HuH-7.5 (cell line): ENCODE measurements at regions not wholly inside any gene's neighbourhood (a gene's known extent, or its start where the extent isn't known, plus 50 kb on each side); places are given as distances from the start of the nearest gene placed in this dataset.
"Not testable (repeated sequence)": the region's sequence is repeated elsewhere in the genome, so short reads cannot be mapped to it uniquely, and the experiment has no call there.

Experiments used
- DNase-seq: peaks from one replicate; pipeline ENCODE4 v3.0.0; 2011; ENCODE audit warnings: low spot score

- no peak for DNase-seq
Observed at GRCh38 chr4:138796761-138797160, 218.8 kb upstream of the NOCT start.

DNA sequence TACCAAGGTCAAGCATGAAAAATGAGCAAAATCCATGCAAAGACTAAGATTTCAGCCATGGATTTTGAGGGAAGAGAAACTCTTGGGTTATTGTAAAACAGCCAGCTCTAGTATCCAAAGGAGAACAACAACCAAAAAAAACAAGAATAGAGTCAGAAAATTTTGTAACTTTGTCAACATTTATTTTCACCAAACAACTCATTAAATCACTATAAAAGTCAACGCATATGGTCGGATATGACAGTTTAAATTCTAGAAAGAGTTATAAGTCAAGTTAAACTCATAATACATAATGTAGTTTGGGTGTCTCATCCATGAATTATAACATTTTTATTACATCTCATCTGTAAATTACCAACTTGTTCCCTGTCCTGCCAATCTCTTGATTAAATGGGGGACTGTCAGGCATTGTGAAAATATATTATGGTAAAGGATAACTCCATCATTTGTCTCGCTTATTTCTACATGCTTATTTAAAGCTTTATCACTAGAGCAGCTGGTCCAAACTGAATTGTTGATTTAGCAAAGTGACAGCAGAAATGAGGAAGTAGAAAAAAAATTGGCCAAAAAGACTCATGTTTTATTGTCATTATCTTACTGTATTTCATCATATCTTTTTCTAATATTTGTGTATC lies 224.8 kb upstream of the NOCT start:
- no peak for DNase-seq

DNA sequence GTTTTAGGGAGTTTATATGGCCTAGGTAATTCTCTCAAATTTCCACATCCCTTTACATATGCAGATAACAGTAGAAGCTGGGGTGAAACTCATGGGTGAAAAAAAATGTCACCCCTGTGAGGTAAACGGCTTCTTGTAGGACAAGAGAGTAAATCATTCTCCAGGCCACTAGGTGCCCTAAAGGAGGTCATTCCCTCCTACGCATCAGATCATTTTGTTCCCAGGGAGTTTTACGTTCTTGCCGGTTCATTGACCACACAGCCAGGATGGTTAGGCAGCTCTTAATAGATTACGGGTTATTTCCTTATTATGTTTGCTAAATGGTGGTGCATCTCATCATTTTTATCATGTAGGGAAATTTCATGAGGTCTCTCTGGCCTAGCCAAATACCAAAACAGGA lies 225.8 kb upstream of the NOCT start:
- no peak for DNase-seq

- no peak for DNase-seq
Observed at GRCh38 chr4:138788857-138789256, 226.7 kb upstream of the NOCT start.

DNA sequence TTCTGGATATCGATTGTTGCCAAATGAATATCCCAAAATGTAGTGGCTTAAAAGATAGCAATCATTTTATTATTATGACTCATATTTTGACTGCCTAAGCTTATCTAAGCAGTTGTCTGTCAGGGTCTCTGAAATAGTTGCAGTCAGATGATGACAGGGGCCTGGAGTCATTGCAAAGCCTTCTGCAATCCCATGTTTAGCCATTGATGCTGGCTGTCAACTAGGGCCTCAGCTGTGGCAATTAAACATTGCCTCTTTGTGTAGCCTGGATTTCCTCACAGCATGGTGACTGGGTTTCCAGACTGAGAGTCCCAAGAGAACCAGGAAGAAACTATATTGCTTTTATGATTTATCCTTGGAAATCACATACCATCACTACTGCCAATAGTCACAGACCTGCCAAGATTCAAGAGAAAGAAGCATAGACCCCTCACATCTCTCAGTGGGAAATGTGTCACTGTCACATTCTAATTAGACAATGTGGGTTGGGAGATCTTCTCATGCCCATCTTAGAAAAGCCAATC lies 227.3 kb upstream of the NOCT start:
- DNase-seq, result no peak

DNA sequence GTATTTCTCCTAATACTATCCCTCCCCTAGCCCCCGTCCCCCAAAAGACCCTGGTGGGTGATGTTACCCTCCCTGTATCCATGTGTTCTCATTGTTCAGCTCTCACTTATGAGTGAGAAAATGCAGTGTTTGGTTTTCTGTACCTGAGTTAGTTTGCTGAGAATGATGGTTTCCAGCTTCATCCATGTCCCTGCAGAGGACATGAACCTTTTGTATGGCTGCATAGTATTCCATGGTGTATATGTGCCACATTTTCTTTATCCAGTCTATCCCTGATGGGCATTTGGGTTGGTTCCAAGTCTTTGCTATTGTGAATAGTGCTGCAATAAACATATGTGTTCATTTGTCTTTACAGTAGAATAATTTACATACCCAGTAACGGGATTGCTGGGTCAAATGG lies 235.8 kb upstream of the NOCT start:
- DNase-seq, result not testable (repeated sequence)

DNA sequence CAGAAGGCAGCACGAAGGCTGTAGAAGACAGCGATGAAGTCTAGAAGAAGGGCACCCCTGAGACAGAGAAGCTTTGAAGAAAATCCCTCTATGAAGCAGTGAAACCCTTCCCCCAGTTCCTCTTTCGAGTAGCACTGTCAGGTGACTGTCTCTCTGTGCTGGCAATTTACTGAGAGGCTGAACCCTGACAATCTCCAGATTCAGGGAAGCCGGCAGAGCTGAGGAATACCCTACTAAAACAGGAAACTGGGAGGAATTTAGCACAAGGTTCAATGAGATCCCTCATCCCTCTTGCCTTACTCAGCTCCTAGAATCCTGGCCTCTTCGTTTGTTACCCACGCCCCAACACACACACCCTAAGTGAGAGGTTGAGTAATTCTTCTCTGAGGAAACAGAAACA lies 239.7 kb upstream of the NOCT start:
- DNase-seq, result no peak

- no peak for DNase-seq
Observed at GRCh38 chr4:138775489-138775888, 240.1 kb upstream of the NOCT start.

- DNase-seq, result no peak
Observed at GRCh38 chr4:138774940-138775339, 240.6 kb upstream of the NOCT start.

- DNase-seq, result not testable (repeated sequence)
Observed at GRCh38 chr4:138774125-138774524, 241.5 kb upstream of the NOCT start.

GRCh38 chr4:138773321-138773720 lies 242.3 kb upstream of the NOCT start:
- DNase-seq, result no peak

GRCh38 chr4:138772366-138772765 lies 243.2 kb upstream of the NOCT start:
- DNase-seq, result no peak

- no peak for DNase-seq
Observed at GRCh38 chr4:138770818-138771217, 244.8 kb upstream of the NOCT start.

DNA sequence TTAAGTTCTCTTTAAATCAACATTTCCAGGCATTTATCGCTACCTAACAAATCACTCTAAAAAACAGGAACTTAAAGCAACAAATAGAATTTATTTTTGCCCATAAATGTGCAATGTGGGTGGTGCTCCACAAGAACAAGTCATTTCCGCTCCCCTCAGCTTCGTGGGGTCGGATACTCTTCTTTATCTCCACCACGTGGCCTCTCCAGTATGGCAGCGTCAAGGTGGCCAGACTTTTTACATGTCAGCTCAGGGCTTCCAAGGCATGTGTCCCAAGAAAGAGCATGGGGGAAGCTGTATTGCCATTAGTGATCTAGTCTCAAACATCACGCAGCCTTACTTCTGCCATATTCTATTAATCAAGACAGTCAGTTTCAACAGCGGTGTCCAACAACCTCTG lies 249.2 kb upstream of the NOCT start:
- DNase-seq, result no peak

DNA sequence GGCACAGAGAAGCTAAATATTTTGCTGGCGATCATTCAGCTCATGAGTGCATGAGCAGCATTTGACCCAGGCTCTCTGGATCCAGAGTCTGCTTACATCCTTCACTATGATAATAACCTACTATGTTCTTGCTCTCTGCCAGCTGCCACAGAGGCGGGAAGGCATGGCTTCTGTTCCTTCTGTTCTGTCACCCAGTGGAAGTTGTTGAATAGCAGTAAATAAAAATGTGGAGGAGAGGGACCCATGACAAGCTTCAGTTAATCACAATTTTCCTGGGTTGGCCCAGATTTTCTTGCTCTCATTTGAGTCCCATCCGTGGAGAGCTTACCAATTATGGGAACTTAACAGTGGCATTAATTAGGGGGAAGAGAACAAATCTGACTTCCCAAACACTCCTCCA lies 250.1 kb upstream of the NOCT start:
- DNase-seq, result no peak

DNA sequence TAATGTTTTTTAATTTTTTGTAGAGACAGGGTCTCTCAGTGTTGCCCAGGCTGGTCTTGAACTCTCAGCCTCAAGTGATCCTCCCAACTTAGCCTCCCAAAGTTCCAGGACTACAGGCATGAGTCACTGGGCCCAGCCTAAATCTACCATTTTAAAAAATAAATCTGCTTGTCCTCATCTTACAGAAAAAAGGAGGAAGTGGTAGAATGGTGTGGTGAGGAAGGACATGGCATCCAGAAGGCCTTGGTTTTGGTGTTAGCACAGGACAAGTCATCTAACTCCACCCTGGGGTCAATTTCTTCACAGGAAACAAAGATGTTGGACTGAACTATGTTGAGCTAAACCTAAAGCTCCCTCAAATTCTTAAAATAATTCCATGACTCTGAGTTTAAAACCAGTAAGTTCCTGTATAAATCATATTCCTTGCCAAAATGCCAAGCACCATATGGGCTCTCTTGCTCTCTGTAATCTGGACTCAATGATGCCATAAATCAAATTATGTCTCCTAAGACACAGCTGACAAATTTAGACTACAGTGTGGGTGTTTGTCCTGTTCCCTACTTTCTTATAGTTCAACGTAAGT lies 253.9 kb upstream of the NOCT start:
- DNase-seq, result no peak

DNA sequence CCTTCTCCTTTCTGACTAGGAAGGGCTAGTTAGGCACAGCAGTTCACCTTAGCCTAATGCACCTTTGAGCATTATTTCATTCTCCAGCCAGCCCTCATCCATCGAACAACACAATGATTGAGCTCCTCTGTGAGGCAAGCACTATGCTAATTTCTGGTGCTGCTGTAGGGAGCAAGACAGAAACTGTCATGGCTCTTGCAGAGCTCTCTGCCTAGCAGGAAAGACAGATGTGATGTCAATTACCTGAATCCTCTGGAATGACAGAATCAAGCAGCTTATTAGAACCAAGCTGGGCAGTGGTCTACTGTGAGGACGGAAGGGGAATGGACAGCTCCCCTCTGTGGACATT lies 256.1 kb upstream of the NOCT start:
- DNase-seq, result no peak

DNA sequence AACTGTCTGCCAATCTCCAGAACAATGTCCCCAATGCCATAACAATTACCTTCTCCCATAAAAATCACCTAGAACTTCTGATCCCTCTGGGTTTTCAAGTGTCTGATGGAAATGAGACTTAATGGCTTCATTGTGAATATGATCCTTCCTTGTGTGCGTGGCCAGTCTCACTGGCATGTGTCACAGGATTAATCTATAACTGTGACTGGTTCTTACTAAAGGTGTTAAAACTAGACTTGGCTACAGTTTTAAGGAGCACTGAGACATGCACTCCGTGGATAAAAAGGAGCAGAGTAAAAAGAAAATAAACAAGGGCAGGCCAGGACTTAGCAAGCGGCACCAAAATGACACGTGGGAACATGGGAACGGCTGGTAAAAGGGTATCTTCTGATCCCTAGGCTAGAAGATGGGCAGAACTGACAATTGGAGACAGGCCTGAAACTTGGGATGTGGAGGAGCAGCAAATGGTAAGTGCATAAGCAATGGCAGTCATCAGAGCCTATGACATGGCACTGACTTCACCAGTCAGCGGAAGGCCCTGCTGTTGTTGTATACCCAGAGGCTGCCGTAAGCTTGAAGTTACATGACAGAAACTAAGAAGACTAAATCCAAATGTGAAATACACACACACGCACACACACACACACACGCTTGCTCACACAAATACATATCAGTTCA lies 256.6 kb upstream of the NOCT start:
- no peak for DNase-seq

- no peak for DNase-seq
Observed at GRCh38 chr4:138758196-138758595, 257.4 kb upstream of the NOCT start.

- DNase-seq, result no peak
Observed at GRCh38 chr4:138757432-138757831, 258.1 kb upstream of the NOCT start.

DNA sequence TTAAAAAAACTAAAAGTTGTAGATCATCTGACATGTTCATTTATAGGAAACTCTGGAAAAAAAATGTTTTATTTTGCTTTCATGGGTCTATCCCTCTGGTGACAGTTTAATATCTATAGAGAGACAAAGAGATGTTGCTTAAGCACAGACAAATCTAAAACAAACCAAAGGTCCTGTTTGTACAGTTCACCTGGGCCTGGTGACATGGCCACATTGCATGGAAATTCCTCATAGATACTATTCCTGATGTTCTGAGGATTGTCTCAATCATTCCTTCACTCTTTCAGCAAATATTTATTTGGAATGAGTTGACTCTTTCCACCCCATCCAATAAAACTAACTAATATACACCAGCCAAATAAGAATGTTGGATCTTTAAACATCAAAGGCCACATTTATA lies 259.1 kb upstream of the NOCT start:
- DNase-seq, result no peak

- DNase-seq, result no peak
Observed at GRCh38 chr4:138751309-138751708, 264.3 kb upstream of the NOCT start.

- DNase-seq, result no peak
Observed at GRCh38 chr4:138749303-138749702, 266.3 kb upstream of the NOCT start.
